Panc1 (cell line): ENCODE measurements at regions not wholly inside any gene's neighbourhood (a gene's known extent, or its start where the extent isn't known, plus 50 kb on each side); places are given as distances from the start of the nearest gene placed in this dataset.

Experiments used
- ATAC-seq: fragments of 200-7000 bp; cut with Tn5 transposase; 2 replicates; pipeline ENCODE4 v1.9.1; 2020; ENCODE audit warnings: mild to moderate bottlenecking, moderate library complexity
- BruUV-seq: library from RNA; stranded (reverse); fragments of 400-500 nt; replicated peaks from 2 replicates; lab custom pipeline; 2021; lab: Mats Ljungman, UMichigan
- CTCF ChIA-PET: fragments of 300-600 bp; sonication (Branson Sonifier 250); formaldehyde crosslinking; loops from one replicate; lab custom pipeline; 2022; ENCODE audit warnings: antibody characterized with exemption; lab: Charles Lee
- POLR2A ChIA-PET: fragments of 300-600 bp; sonication (Branson Sonifier 250); formaldehyde crosslinking; loops from one replicate; lab custom pipeline; 2022; ENCODE audit warnings: antibody characterized with exemption; lab: Charles Lee
- DNase-seq: peaks from one replicate; pipeline ENCODE4 v3.0.0-alpha.2; 2010; ENCODE audit warnings: low read depth, low spot score
- H3K27ac ChIP-seq: 2 replicates; pipeline ENCODE4 v1.5.1; 2011; ENCODE audit warnings: mild to moderate bottlenecking, low read length, inconsistent platforms
- H3K27me3 ChIP-seq: fragments of 200-500 bp; sonication (Bioruptor generic); 2 replicates; pipeline ENCODE4 v1.6.0; 2014; ENCODE audit warnings: low read length, inconsistent platforms; ENCODE audit not compliant: control insufficient read depth, insufficient read depth
- H3K36me3 ChIP-seq: fragments of 200-500 bp; sonication (Bioruptor generic); 2 replicates; pipeline ENCODE4 v1.5.1; 2014; ENCODE audit warnings: inconsistent platforms, mild to moderate bottlenecking, low read length, moderate library complexity; ENCODE audit not compliant: control insufficient read depth, insufficient read depth
- H3K4me1 ChIP-seq: 2 replicates; pipeline ENCODE4 v1.5.1; 2011; ENCODE audit warnings: inconsistent platforms, mild to moderate bottlenecking, low read length, moderate library complexity; ENCODE audit not compliant: control insufficient read depth, insufficient read depth
- H3K4me3 ChIP-seq, 2 experiments: 2 replicates each; pipeline ENCODE4 v1.5.1; 2011 to 2012; ENCODE audit warnings: low read depth in 2 of 2, low read length in 2 of 2, mild to moderate bottlenecking in 2 of 2, inconsistent platforms in 1 of 2, moderate library complexity in 1 of 2
- H3K9me3 ChIP-seq: fragments of 200-500 bp; sonication (Bioruptor generic); 2 replicates; pipeline ENCODE4 v1.5.1; 2014; ENCODE audit warnings: low read depth, mild to moderate bottlenecking, inconsistent platforms, low read length, moderate library complexity; ENCODE audit not compliant: control insufficient read depth, insufficient read depth
- POLR2AphosphoS5 ChIP-seq: IDR thresholded peaks from 2 replicates; pipeline ENCODE4 v1.6.1; 2012; ENCODE audit warnings: mild to moderate bottlenecking, low read depth, low read length, moderate library complexity
- SIN3A ChIP-seq: IDR thresholded peaks from 2 replicates; pipeline ENCODE4 v1.6.1; 2012; ENCODE audit warnings: low read depth, mild to moderate bottlenecking, low read length, moderate library complexity, borderline replicate concordance; ENCODE audit not compliant: insufficient read depth
- TCF7L2 ChIP-seq: IDR thresholded peaks from 2 replicates; pipeline ENCODE4 v1.6.1; 2011; ENCODE audit warnings: mild to moderate bottlenecking, low read depth, low read length, inconsistent platforms
- in situ Hi-C: cut with HindIII; loops from 2 replicates; pipeline ENCODE4 v1.10.0; 2016; ENCODE audit warnings: low sequenced_read_pairs, low pct_unique_long_range_greater_than_20kb
- intact Hi-C: fragments of 100-400 bp; cut with micrococcal nuclease; formaldehyde crosslinking; loops from one replicate; pipeline ENCODE4 v1.10.0; 2022; ENCODE audit not compliant: unreplicated experiment
- TF ChIP-seq, protein P1 (sequence below): fragments of 450-650 bp; IDR thresholded peaks from 2 replicates; pipeline ENCODE4 v1.5.1; 2017; ENCODE audit warnings: mild to moderate bottlenecking
- TF ChIP-seq, protein P2 (sequence below), 2 experiments: IDR thresholded peaks; 2 replicates each; pipeline ENCODE4 v1.6.1; 2011 to 2012; ENCODE audit warnings: low read depth in 2 of 2, control low read depth in 1 of 2, low read length in 1 of 2, mild to moderate bottlenecking in 1 of 2, moderate library complexity in 1 of 2; ENCODE audit not compliant: insufficient read depth in 1 of 2

DNA sequence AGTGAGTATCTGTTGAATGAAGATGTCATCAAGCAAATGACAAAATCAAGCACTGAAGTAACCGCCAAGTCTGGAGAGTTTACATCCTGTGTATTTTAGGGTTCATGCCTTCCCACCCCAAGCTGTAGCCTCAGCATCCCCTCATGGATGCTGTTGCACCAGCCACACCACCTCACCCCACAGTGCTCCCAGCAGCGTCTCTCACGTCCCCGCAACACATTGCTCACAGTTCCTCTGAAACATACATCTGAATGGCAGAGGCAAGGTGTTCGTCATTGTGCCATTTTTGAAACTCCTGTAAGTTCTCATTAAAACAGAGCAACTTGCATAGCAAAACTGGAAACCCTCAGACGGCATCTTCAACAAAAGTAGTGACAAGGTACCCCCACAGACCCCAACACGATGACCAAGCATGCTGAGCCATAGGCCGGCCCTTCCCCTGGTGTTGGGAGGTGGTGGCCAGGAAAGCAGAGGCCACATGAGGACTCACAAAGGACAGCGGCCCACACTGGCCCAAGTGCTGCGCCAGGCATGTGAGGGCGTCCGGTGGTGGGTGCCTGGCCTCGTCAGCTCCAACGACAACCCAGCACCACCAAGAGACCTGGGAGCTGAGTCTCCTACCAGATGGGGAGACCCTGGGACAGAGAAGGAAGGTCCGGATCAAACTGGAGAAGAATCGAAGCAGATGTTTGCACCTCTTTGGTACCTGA is 456.5 kb downstream of the EIPR1 start:
- H3K27me3 ChIP-seq: no peaks in the 10 kb centered on the region; the same call in 1 of the 2 replicates
- ChIA-PET CTCF (no interaction called here), POLR2A (no interaction called here)
- no peak overlapping the region for H3K4me3 ChIP-seq
- in situ Hi-C loops (no loop called here), intact Hi-C loops (no loop called here)
- H3K36me3 ChIP-seq: no peaks in the 10 kb centered on the region
- H3K4me1 ChIP-seq: no peaks in the 10 kb centered on the region
- no peak overlapping the region for H3K27ac ChIP-seq
- no TSS peak for BruUV-seq
- ATAC-seq (no peak), DNase-seq (no peak)
- TF ChIP-seq, protein P1, sequence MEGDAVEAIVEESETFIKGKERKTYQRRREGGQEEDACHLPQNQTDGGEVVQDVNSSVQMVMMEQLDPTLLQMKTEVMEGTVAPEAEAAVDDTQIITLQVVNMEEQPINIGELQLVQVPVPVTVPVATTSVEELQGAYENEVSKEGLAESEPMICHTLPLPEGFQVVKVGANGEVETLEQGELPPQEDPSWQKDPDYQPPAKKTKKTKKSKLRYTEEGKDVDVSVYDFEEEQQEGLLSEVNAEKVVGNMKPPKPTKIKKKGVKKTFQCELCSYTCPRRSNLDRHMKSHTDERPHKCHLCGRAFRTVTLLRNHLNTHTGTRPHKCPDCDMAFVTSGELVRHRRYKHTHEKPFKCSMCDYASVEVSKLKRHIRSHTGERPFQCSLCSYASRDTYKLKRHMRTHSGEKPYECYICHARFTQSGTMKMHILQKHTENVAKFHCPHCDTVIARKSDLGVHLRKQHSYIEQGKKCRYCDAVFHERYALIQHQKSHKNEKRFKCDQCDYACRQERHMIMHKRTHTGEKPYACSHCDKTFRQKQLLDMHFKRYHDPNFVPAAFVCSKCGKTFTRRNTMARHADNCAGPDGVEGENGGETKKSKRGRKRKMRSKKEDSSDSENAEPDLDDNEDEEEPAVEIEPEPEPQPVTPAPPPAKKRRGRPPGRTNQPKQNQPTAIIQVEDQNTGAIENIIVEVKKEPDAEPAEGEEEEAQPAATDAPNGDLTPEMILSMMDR: no peak
- no peak for TF ChIP-seq POLR2AphosphoS5
- no peak for TF ChIP-seq TCF7L2
- TF ChIP-seq, protein P2, sequence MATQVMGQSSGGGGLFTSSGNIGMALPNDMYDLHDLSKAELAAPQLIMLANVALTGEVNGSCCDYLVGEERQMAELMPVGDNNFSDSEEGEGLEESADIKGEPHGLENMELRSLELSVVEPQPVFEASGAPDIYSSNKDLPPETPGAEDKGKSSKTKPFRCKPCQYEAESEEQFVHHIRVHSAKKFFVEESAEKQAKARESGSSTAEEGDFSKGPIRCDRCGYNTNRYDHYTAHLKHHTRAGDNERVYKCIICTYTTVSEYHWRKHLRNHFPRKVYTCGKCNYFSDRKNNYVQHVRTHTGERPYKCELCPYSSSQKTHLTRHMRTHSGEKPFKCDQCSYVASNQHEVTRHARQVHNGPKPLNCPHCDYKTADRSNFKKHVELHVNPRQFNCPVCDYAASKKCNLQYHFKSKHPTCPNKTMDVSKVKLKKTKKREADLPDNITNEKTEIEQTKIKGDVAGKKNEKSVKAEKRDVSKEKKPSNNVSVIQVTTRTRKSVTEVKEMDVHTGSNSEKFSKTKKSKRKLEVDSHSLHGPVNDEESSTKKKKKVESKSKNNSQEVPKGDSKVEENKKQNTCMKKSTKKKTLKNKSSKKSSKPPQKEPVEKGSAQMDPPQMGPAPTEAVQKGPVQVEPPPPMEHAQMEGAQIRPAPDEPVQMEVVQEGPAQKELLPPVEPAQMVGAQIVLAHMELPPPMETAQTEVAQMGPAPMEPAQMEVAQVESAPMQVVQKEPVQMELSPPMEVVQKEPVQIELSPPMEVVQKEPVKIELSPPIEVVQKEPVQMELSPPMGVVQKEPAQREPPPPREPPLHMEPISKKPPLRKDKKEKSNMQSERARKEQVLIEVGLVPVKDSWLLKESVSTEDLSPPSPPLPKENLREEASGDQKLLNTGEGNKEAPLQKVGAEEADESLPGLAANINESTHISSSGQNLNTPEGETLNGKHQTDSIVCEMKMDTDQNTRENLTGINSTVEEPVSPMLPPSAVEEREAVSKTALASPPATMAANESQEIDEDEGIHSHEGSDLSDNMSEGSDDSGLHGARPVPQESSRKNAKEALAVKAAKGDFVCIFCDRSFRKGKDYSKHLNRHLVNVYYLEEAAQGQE (IDR thresholded peaks at IDR 0.05; ENCODE audit: insufficient read depth in 1 of 2, low read depth in 2 of 2, low read length in 1 of 2): no peak
- no peak for TF ChIP-seq SIN3A
- no peaks in the 10 kb centered on the region for H3K9me3 ChIP-seq

DNA sequence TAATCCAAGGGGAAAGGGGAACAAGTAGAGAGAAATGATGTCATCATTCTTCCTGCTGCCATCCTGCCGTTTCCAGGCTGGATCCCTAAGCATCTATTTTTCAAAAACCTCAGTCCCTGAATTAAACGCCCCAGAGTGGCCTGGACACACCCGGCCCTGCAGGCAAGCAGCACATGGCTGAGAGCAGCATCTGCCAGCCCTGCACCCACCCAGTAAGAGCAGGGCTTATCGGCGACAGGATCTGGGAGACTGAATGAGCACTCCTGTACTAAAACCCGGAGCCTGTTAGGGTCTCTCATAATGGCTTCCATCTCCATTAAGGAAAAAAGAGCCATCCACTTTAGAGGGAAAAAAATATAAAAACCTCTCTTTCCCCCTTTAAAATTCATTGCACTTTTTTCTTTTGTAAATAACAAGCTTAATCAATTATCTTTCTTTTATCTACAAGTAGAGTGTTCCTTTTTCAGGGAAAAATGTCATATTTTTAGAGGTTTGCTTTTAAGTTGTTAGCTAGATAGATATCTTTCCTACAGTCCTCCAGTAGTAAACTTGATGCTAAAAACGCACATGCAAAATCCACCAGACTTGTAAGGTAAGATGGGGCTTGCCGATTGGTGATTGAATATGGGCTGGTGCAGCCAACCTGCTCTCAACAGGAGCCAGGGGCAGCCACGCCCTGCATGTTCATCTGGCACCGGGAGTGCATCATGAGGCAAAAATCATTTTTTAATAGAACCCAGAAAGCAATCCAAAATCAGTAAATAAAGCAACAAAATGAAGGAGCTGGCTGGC is 457.8 kb downstream of the EIPR1 start:
- in situ Hi-C loops (no loop called here), intact Hi-C loops (no loop called here)
- H3K36me3 ChIP-seq: no peaks in the 10 kb centered on the region
- no TSS peak for BruUV-seq
- H3K27me3 ChIP-seq: no peaks in the 10 kb centered on the region; the same call in 1 of the 2 replicates
- TF ChIP-seq SIN3A (no peak), POLR2AphosphoS5 (no peak), TCF7L2 (no peak)
- TF ChIP-seq, protein P1: no peak
- TF ChIP-seq, protein P2 (IDR thresholded peaks at IDR 0.05; ENCODE audit: insufficient read depth in 1 of 2, low read depth in 2 of 2, low read length in 1 of 2): no peak
- ChIA-PET CTCF (no interaction called here), POLR2A (no interaction called here)
- no peak overlapping the region for H3K27ac ChIP-seq
- H3K4me3 ChIP-seq: no peak overlapping the region
- no peaks in the 10 kb centered on the region for H3K4me1 ChIP-seq
- H3K9me3 ChIP-seq: no peaks in the 10 kb centered on the region; the same call in 1 of the 2 replicates
- DNase-seq: no peak
- no peak for ATAC-seq
